CD14-positive monocyte (primary cell): ENCODE measurements at regions not wholly inside any gene's neighbourhood (a gene's known extent, or its start where the extent isn't known, plus 50 kb on each side); places are given as distances from the start of the nearest gene placed in this dataset.

ENCODE experiments used
- DNase-seq, 3 donors: peaks; one replicate each; pipeline ENCODE4 v3.0.0-alpha.2; 2011 to 2022
- H2AFZ ChIP-seq: 2 replicates; pipeline ENCODE4 v1.6.0; 2012; ENCODE audit warnings: mild to moderate bottlenecking, low read depth, low read length, inconsistent platforms; ENCODE audit not compliant: insufficient read depth, poor library complexity, severe bottlenecking
- H3K27ac ChIP-seq, 2 donors: 1 replicate in 1 of 2; 2 replicates in 1 of 2; pipeline ENCODE4 v1.5.1; 2012 to 2013; ENCODE audit warnings: low read length in 2 of 2, control low read depth in 1 of 2, inconsistent platforms in 1 of 2, low read depth in 1 of 2, mild to moderate bottlenecking in 1 of 2
- H3K27me3 ChIP-seq, 2 donors: one replicate each; pipeline versions ENCODE4 v1.6.0 to v1.6.1; 2011 to 2013; ENCODE audit warnings: low read length in 2 of 2; ENCODE audit not compliant: control insufficient read depth in 2 of 2, insufficient read depth in 2 of 2
- H3K36me3 ChIP-seq, 2 donors: replicated peaks in 1 of 2; 1 replicate in 1 of 2; 2 replicates in 1 of 2; pipeline versions ENCODE4 v1.5.1 to v1.6.1; 2012 to 2013; ENCODE audit warnings: low read length in 2 of 2, control low read depth in 1 of 2, inconsistent platforms in 1 of 2, mild to moderate bottlenecking in 1 of 2; ENCODE audit not compliant: insufficient read depth in 2 of 2, control insufficient read depth in 1 of 2
- H3K4me1 ChIP-seq, 2 donors: 1 replicate in 1 of 2; 2 replicates in 1 of 2; pipeline versions ENCODE4 v1.5.1 to v1.6.1; 2012 to 2013; ENCODE audit warnings: low read length in 2 of 2, control low read depth in 1 of 2, inconsistent platforms in 1 of 2, mild to moderate bottlenecking in 1 of 2, moderate library complexity in 1 of 2; ENCODE audit not compliant: insufficient read depth in 2 of 2, control insufficient read depth in 1 of 2
- H3K4me2 ChIP-seq: replicated peaks from 2 replicates; pipeline ENCODE3; 2012; ENCODE audit warnings: low read length, moderate library complexity, mild to moderate bottlenecking; ENCODE audit not compliant: poor library complexity, severe bottlenecking; ENCODE audit errors: extremely low read depth
- H3K4me3 ChIP-seq, 3 experiments: fragments of 200-600 bp in 1 of 3; sonication (generic) in 1 of 3; replicated peaks in 1 of 3; 1 replicate in 2 of 3; 2 replicates in 1 of 3; pipeline ENCODE4 v1.5.1; 2011 to 2013; ENCODE audit warnings: low read length in 3 of 3, mild to moderate bottlenecking in 3 of 3, control low read depth in 2 of 3, low read depth in 2 of 3, inconsistent platforms in 1 of 3, moderate library complexity in 1 of 3
- H3K79me2 ChIP-seq: 2 replicates; pipeline ENCODE4 v1.6.0; 2012; ENCODE audit warnings: mild to moderate bottlenecking, control low read depth, inconsistent platforms, low read length, moderate library complexity; ENCODE audit not compliant: insufficient read depth
- H3K9ac ChIP-seq: 2 replicates; pipeline ENCODE4 v1.6.0; 2017; ENCODE audit warnings: low read length, mild to moderate bottlenecking; ENCODE audit not compliant: insufficient read depth, poor library complexity, severe bottlenecking
- H3K9me3 ChIP-seq, 2 donors: replicated peaks in 1 of 2; 1 replicate in 1 of 2; 2 replicates in 1 of 2; pipeline versions ENCODE4 v1.5.1 to v1.6.1; 2012 to 2013; ENCODE audit warnings: low read length in 2 of 2, control low read depth in 1 of 2; ENCODE audit not compliant: control insufficient read depth in 1 of 2, insufficient read depth in 1 of 2
- H4K20me1 ChIP-seq: 2 replicates; pipeline ENCODE4 v1.6.0; 2012; ENCODE audit warnings: mild to moderate bottlenecking, low read length, control low read depth, moderate library complexity; ENCODE audit not compliant: insufficient read depth
- H3K27ac Mint-ChIP-seq, 7 donors: one replicate each; pipeline ENCODE4 v1.8.0; 2020; ENCODE audit warnings: mild to moderate bottlenecking in 7 of 7, mixed read lengths in 7 of 7, moderate library complexity in 6 of 7, inconsistent platforms in 2 of 7
- H3K27me3 Mint-ChIP-seq, 3 donors: one replicate each; pipeline ENCODE4 v1.8.0; 2021 to 2022; ENCODE audit warnings: low read depth in 3 of 3, mild to moderate bottlenecking in 3 of 3, mixed read lengths in 3 of 3, moderate library complexity in 3 of 3, inconsistent platforms in 1 of 3
- H3K36me3 Mint-ChIP-seq, 2 donors: one replicate each; pipeline ENCODE4 v1.8.0; 2020; ENCODE audit warnings: mixed read lengths in 2 of 2, inconsistent platforms in 1 of 2, mild to moderate bottlenecking in 1 of 2
- H3K4me1 Mint-ChIP-seq: one replicate; pipeline ENCODE4 v1.8.0; 2020; ENCODE audit warnings: mild to moderate bottlenecking, mixed read lengths
- H3K4me3 Mint-ChIP-seq, 2 donors: one replicate each; pipeline ENCODE4 v1.8.0; 2020; ENCODE audit warnings: mild to moderate bottlenecking in 2 of 2, mixed read lengths in 2 of 2, moderate library complexity in 1 of 2
- H3K9me3 Mint-ChIP-seq, 7 donors: one replicate each; pipeline ENCODE4 v1.8.0; 2020 to 2022; ENCODE audit warnings: mixed read lengths in 7 of 7, mild to moderate bottlenecking in 6 of 7, moderate library complexity in 6 of 7, inconsistent platforms in 2 of 7
- WGBS: methylation state at CpG from one replicate; pipeline ENCODE4 v1.1.5; 2013; ENCODE audit warnings: missing lambda C conversion rate; ENCODE audit not compliant: insufficient coverage; 5-methylcytosine and 5-hydroxymethylcytosine counted together
- intact Hi-C, 2 donors: fragments of 100-400 bp; cut with micrococcal nuclease; formaldehyde crosslinking; loops; one replicate each; pipeline versions ENCODE4 v1.15.0 to v1.15.1; 2023
- TF ChIP-seq, protein P1 (sequence below): fragments of 200-600 bp; IDR thresholded peaks from one replicate; pipeline ENCODE4 v1.8.0; 2022; ENCODE audit warnings: antibody characterized with exemption, mild to moderate bottlenecking

DNA sequence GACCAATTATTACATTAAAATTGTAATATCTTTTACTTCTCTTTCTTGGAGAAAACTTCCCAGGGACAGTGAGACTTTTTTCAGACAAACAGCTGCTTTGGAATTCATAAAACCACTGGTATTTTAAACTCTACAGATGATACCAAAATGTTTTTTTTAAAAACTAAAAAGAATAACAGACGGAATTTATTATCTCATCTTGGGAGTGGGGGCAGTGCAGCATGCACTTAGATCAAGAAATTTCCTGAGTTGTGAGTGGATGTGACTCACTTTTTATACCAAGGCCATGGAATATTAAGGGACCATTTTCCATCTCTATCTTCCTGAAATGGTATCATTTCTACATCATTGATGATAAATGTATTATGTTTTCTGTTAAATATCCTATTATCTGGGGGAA, 422.8 kb upstream of the HNRNPA3 start:
- no peak overlapping the region for H3K27ac ChIP-seq
- H3K9me3 Mint-ChIP-seq: peaks cover 0 to 3% (median 0%) of the 10 kb centered on the region in 7 donors
- no peak overlapping the region for H3K4me3 ChIP-seq
- no peaks in the 10 kb centered on the region for H3K27me3 ChIP-seq
- peaks cover 0 to 2% (median 0%) of the 10 kb centered on the region in 3 donors for H3K27me3 Mint-ChIP-seq
- intact Hi-C loops: no loop called here
- TF ChIP-seq, protein P1, sequence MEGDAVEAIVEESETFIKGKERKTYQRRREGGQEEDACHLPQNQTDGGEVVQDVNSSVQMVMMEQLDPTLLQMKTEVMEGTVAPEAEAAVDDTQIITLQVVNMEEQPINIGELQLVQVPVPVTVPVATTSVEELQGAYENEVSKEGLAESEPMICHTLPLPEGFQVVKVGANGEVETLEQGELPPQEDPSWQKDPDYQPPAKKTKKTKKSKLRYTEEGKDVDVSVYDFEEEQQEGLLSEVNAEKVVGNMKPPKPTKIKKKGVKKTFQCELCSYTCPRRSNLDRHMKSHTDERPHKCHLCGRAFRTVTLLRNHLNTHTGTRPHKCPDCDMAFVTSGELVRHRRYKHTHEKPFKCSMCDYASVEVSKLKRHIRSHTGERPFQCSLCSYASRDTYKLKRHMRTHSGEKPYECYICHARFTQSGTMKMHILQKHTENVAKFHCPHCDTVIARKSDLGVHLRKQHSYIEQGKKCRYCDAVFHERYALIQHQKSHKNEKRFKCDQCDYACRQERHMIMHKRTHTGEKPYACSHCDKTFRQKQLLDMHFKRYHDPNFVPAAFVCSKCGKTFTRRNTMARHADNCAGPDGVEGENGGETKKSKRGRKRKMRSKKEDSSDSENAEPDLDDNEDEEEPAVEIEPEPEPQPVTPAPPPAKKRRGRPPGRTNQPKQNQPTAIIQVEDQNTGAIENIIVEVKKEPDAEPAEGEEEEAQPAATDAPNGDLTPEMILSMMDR: no peak
- H3K4me1 ChIP-seq: no peaks in the 10 kb centered on the region
- no peak overlapping the region for H2AFZ ChIP-seq
- H3K9me3 ChIP-seq: no peaks in the 10 kb centered on the region
- H4K20me1 ChIP-seq: no peaks in the 10 kb centered on the region
- no peak overlapping the region for H3K9ac ChIP-seq
- no peaks in the 10 kb centered on the region for H3K36me3 ChIP-seq
- H3K4me2 ChIP-seq: no peak overlapping the region
- H3K79me2 ChIP-seq: no peaks in the 10 kb centered on the region
- no peak for DNase-seq
- no peak overlapping the region for H3K27ac Mint-ChIP-seq
- no peaks in the 10 kb centered on the region for H3K36me3 Mint-ChIP-seq
- no peak overlapping the region for H3K4me3 Mint-ChIP-seq
- WGBS: no CpG with 5 or more reads among the region's 1 CpG
- H3K4me1 Mint-ChIP-seq: no peaks in the 10 kb centered on the region

DNA sequence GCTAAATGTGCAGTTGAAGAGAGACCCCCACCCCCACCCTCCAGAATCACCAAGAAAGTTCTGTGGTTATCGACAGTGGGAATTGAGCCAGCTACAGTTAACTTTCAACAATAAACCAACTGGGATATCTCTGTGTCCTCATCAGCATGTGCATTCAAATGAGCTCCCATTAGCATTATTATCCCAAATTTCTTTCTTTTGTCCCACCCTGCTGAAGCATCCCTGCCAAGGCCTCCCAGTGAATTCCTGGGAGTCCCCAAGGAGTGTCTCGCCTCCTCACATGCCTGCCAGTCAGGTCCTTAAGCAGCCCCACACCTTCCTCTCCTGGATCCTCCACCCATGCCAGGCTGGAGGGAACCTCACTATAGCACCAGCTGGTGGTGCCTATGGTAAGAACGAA, 422.1 kb upstream of the HNRNPA3 start:
- no peaks in the 10 kb centered on the region for H3K4me1 ChIP-seq
- no peaks in the 10 kb centered on the region for H3K9me3 ChIP-seq
- no peak overlapping the region for H3K4me3 ChIP-seq
- H3K27ac ChIP-seq: no peak overlapping the region
- no peak overlapping the region for H3K9ac ChIP-seq
- no peak for DNase-seq
- H3K79me2 ChIP-seq: no peaks in the 10 kb centered on the region
- no peaks in the 10 kb centered on the region for H3K36me3 Mint-ChIP-seq
- no peaks in the 10 kb centered on the region for H3K36me3 ChIP-seq
- peaks cover 0 to 3% (median 0%) of the 10 kb centered on the region in 7 donors for H3K9me3 Mint-ChIP-seq
- no peaks in the 10 kb centered on the region for H4K20me1 ChIP-seq
- WGBS: 92% methylated on average over 2 of the region's 3 CpGs
- intact Hi-C loops: no loop called here
- TF ChIP-seq, protein P1: no peak
- H2AFZ ChIP-seq: no peak overlapping the region
- H3K27me3 Mint-ChIP-seq: peaks cover 0 to 2% (median 0%) of the 10 kb centered on the region in 3 donors
- H3K27ac Mint-ChIP-seq: no peak overlapping the region
- no peak overlapping the region for H3K4me3 Mint-ChIP-seq
- H3K4me2 ChIP-seq: no peak overlapping the region
- no peaks in the 10 kb centered on the region for H3K27me3 ChIP-seq
- no peaks in the 10 kb centered on the region for H3K4me1 Mint-ChIP-seq
